Fibroblast of skin of left biceps (primary cell): ENCODE measurements at regions not wholly inside any gene's neighbourhood (a gene's known extent, or its start where the extent isn't known, plus 50 kb on each side); places are given as distances from the start of the nearest gene placed in this dataset.
"Not testable (repeated sequence)": the region's sequence is repeated elsewhere in the genome, so short reads cannot be mapped to it uniquely, and the experiment has no call there.

Source experiments
- DNase-seq, 2 experiments: peaks; one replicate each; pipeline ENCODE4 v3.0.0-alpha.2; 2013; ENCODE audit warnings: low read depth in 2 of 2

- no peak for DNase-seq
Measured at GRCh38 chr2:16221461-16222010, 281.2 kb downstream of the MYCN start.

DNA sequence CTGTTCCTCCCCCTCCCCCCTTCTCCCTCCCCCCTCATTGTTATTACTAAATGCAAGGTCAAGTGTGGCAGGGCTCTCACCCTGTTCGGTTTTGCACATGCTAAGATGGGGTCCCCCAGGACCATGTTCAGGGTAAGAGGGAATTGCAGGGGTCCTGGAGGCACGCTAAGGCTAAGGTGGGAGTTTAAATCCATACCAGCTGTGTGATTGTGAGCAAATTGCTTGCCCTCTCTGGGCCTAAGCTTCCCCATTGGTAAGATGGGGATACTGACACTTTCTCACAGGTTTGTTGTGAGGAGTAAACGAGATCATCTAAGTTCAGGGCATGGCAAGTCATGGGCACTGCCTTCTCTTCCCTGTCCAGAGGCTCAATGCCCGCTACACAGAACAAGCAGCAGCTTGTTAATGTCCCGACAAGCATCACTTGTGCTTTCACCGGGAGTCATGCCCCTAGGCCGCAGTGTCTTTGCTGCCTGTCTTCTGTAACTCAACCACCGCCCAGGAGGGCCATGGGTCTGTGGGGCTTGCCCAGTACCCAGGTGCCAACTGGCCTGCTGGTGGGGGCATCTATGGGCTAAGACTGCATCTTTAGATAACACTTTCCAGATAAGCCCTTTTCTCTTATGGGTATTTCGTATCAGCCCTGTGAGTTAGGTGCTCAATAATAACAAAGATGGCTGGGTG is 279.1 kb downstream of the MYCN start:
- DNase-seq = no peak

- DNase-seq = no peak
Measured at GRCh38 chr2:16218625-16219024, 278.3 kb downstream of the MYCN start.

GRCh38 chr2:16218161-16218560 is 277.8 kb downstream of the MYCN start:
- no peak for DNase-seq

- DNase-seq = not testable (repeated sequence)
Measured at GRCh38 chr2:16217741-16218140, 277.4 kb downstream of the MYCN start.

- no peak for DNase-seq
Measured at GRCh38 chr2:16217291-16217690, 276.9 kb downstream of the MYCN start.

GRCh38 chr2:16216558-16216945 is 276.2 kb downstream of the MYCN start:
- no peak for DNase-seq

DNA sequence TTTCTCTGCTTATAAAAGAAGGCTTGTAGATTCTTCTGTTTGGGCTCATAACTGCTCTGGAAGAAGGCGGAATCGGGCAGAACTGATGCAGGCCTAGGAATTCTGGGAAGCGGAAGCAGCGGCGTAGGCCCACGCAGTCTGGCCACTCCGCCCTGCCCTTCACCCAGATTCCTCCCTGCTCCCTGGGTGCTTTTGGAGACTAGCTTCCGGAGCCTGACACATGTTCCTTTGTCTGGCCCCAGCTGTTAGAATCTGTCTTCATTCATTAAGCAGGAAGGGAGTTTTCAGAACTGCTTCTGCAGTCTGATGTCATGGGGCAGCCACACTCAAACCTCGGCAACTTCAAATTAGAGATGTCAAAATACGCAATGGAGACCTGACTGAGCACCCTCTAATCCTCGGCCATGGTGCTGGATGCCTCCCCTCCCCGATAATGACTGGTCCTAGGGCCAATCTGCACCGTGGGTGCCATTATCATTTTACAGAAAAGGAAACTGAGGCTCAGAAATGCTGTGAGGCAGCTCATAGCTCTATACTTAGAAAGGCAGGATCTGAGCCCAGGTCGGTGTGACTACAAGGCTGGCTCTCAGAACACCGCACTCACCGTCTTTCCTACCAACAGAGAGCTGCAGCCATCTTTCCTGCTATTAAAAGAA is 275.7 kb downstream of the MYCN start:
- DNase-seq = no peak

- DNase-seq = no peak
Measured at GRCh38 chr2:16214861-16215260, 274.5 kb downstream of the MYCN start.

- no peak for DNase-seq
Measured at GRCh38 chr2:16214391-16214790, 274.0 kb downstream of the MYCN start.

- no peak for DNase-seq
Measured at GRCh38 chr2:16212321-16212720, 272.0 kb downstream of the MYCN start.

GRCh38 chr2:16211341-16211740 is 271.0 kb downstream of the MYCN start:
- no peak for DNase-seq

GRCh38 chr2:16210841-16211240 is 270.5 kb downstream of the MYCN start:
- DNase-seq = no peak

GRCh38 chr2:16209799-16210198 is 269.4 kb downstream of the MYCN start:
- no peak for DNase-seq

GRCh38 chr2:16208921-16209320 is 268.6 kb downstream of the MYCN start:
- DNase-seq = no peak

DNA sequence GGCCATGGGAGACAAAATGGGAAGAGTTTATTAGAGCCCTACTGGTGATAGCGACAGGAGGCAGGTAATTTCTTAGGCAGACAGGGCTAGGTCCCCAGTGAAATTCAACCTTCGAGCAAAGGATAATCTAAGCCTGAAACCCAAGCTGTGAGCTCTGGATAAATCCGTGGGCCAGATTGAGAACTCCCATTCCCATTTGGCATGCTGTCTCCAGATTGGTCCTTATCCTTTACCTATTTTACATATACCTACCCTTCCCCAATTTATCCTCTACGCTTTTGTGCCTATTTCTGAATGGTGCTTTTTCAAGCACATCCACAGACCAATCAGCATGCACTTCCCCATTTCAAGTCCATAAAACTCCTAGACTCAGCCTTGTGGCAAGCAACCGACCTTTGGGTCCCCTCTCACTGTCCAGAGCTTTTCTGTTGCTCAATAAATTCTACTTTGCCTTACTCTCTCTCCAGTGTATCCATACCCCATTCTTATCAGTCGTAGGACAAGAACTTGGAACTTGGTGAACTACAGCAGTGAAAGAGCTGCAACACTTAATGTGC is 268.0 kb downstream of the MYCN start:
- DNase-seq = no peak

DNA sequence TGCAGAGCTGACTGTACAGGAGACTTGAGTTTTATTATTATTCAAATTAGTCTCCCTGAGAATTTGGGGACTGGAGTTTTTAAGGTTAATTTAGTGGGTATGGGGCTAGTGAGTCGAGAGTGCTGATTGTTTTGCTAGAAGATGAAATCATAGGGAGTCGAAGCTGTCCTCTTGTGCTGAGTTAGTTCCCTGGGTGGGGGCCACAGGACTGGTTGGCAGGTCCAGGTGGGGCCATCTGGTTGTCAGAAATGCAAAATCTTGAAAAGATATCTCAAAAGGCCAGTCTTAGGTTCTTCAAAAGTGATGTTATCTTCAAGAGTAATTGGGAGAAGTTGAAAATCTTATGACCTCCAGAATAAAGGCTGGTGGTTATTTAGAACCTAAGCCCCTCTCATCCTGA is 267.3 kb downstream of the MYCN start:
- DNase-seq = no peak

DNA sequence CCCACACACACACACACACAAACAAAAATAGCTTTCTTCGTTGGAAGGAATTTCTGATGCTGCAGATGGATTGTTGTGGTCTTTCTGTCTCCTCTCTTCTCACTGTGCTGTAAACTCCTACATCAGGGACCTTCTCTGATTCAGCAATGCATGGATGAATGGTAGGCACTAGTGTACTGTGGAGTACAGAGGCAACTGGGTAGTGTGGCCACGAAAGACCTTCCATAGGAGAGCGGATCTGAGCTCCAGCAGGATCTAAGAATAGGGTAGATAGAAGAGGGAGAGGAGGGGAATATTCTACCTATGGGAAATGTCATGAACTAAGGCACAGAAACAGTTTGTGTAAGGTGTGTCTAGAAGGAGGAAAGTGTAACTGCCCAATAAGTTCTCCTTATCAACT is 266.8 kb downstream of the MYCN start:
- no peak for DNase-seq

GRCh38 chr2:16206191-16206944 is 266.0 kb downstream of the MYCN start:
- no peak for DNase-seq

- no peak for DNase-seq
Measured at GRCh38 chr2:16205631-16206030, 265.3 kb downstream of the MYCN start.

DNA sequence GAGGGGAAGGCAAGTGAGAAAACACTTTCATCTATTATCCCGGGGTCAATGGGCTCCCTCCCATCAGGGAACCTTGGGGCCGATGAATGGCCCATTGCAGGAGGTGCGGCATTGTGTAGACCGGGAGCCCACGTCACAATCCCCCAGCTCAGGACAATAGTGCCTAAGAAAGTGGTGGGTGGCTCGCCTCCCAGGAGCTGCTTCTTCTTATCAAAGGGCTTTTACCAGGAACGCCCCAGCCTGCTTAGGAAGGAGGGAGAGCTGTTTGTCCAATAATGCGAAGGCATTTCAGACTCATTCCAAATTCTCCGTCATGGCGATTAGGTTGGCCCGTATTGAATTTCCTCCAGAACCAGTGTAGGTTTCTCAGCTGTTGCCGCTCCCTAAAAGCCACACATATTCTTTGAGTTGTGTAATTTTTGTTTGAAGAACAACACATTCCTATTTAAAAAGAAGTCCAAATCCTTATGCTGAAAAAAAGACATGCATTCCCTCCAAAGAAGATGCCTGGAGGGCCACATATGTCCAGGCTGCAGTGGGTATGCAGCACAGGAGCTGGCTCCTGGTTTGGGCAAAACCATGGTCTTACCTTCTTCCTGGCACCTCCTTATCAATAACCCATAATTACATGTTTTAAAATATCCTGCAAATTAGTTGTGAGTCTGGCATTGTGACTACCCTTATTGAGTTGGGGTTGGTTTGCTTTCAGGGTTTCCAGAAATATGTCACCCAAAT is 264.7 kb downstream of the MYCN start:
- no peak for DNase-seq

DNA sequence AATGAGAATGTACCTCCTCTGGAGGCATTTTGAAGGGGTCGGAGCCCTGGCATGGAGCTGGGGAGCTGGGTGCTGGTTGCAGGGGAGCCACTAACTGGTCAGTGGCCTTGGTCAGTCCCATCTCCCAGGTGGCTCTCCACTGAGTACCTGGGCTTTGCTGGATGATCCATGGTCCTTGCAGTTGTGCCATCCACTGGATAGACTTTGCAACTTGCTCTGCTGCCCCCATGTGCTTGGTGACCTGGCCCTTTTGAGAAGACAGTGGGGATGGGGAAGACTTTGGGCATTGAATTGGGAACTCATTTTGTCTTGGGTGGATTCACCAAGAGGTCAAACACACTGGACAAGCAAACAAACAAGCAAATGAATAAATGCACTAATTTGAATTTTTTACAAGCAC is 263.9 kb downstream of the MYCN start:
- no peak for DNase-seq
